Stimulated activated naive CD8-positive, alpha-beta T cell treated with anti-CD3 and anti-CD28 coated beads, Interleukin-15, Interleukin-2, amounts not matched to agents 100 U/mL and 50 U/mL, for 24 hours (primary cell): ENCODE measurements at regions not wholly inside any gene's neighbourhood (a gene's known extent, or its start where the extent isn't known, plus 50 kb on each side); places are given as distances from the start of the nearest gene placed in this dataset.

Source experiments
- ATAC-seq: fragments of 150-1000 bp; cut with Tn5 transposase; one replicate; pipeline ENCODE4 v1.10.0; 2021
- DNase-seq: peaks from one replicate; pipeline ENCODE4 v3.0.0; 2021

- DNase-seq (no peak), ATAC-seq (no peak)
These were observed 394.0 kb downstream of the NPHP4 start for GRCh38 chr1:5597991-5598823.

- no peak for DNase-seq
- no peak for ATAC-seq
These were observed 394.9 kb downstream of the NPHP4 start for GRCh38 chr1:5597171-5597850.

- no peak for ATAC-seq
These were observed 395.6 kb downstream of the NPHP4 start for GRCh38 chr1:5596651-5597050.

GRCh38 chr1:5595531-5596170, 396.6 kb downstream of the NPHP4 start:
- DNase-seq (no peak), ATAC-seq (no peak)

More at GRCh38 chr1:5596651-5597050, 395.6 kb downstream of the NPHP4 start:
- no peak for DNase-seq

GRCh38 chr1:5594056-5594956, 397.9 kb downstream of the NPHP4 start:
- no peak for ATAC-seq
- no peak for DNase-seq

GRCh38 chr1:5590717-5591116, 401.5 kb downstream of the NPHP4 start:
- no peak for ATAC-seq
- no peak for DNase-seq

GRCh38 chr1:5586629-5587028, 405.6 kb downstream of the NPHP4 start:
- no peak for ATAC-seq
- DNase-seq: no peak

- no peak for ATAC-seq
These were observed 407.0 kb downstream of the NPHP4 start for GRCh38 chr1:5585256-5585655.

GRCh38 chr1:5580926-5581325, 411.3 kb downstream of the NPHP4 start:
- DNase-seq (no peak), ATAC-seq (no peak)

More at GRCh38 chr1:5585256-5585655, 407.0 kb downstream of the NPHP4 start:
- no peak for DNase-seq

- DNase-seq (no peak), ATAC-seq (no peak)
These were observed 412.3 kb downstream of the NPHP4 start for GRCh38 chr1:5579966-5580365.

GRCh38 chr1:5578690-5579089, 413.5 kb downstream of the NPHP4 start:
- ATAC-seq (no peak), DNase-seq (no peak)

GRCh38 chr1:5577255-5578040, 414.8 kb downstream of the NPHP4 start:
- no peak for DNase-seq

GRCh38 chr1:5576673-5577065, 415.6 kb downstream of the NPHP4 start:
- ATAC-seq (no peak), DNase-seq (no peak)

More at GRCh38 chr1:5577255-5578040, 414.8 kb downstream of the NPHP4 start:
- no peak for ATAC-seq

- DNase-seq (no peak), ATAC-seq (no peak)
These were observed 416.1 kb downstream of the NPHP4 start for GRCh38 chr1:5576011-5576672.

GRCh38 chr1:5575396-5575940, 416.8 kb downstream of the NPHP4 start:
- no peak for ATAC-seq

GRCh38 chr1:5574641-5575040, 417.6 kb downstream of the NPHP4 start:
- no peak for ATAC-seq
- DNase-seq: no peak

More at GRCh38 chr1:5575396-5575940, 416.8 kb downstream of the NPHP4 start:
- no peak for DNase-seq

GRCh38 chr1:5572794-5573193, 419.4 kb downstream of the NPHP4 start:
- ATAC-seq (no peak), DNase-seq (no peak)

GRCh38 chr1:5571861-5572401, 420.3 kb downstream of the NPHP4 start:
- DNase-seq: no peak
- no peak for ATAC-seq

- ATAC-seq (no peak), DNase-seq (no peak)
These were observed 420.8 kb downstream of the NPHP4 start for GRCh38 chr1:5571438-5571837.

- DNase-seq: no peak
- no peak for ATAC-seq
These were observed 421.3 kb downstream of the NPHP4 start for GRCh38 chr1:5570931-5571330.
